HL-60 (cell line): ENCODE measurements at regions not wholly inside any gene's neighbourhood (a gene's known extent, or its start where the extent isn't known, plus 50 kb on each side); places are given as distances from the start of the nearest gene placed in this dataset.

Experiments used
- DNase-seq, 2 experiments: peaks; one replicate each; pipeline ENCODE4 v3.0.0-alpha.2; 2010 to 2020; ENCODE audit warnings: low read depth in 1 of 2, low spot score in 1 of 2
- H3K27ac ChIP-seq: fragments of 250-450 bp; sonication (Bioruptor Pico); replicated peaks from 2 replicates; pipeline ENCODE4 v1.5.1; 2020; ENCODE audit warnings: mild to moderate bottlenecking, moderate library complexity
- H3K27me3 ChIP-seq: fragments of 250-450 bp; sonication (Bioruptor Pico); 2 replicates; pipeline ENCODE4 v1.5.1; 2021; ENCODE audit warnings: mild to moderate bottlenecking, moderate library complexity; ENCODE audit not compliant: insufficient read depth, poor library complexity, severe bottlenecking
- H3K4me3 ChIP-seq: replicated peaks from 2 replicates; pipeline ENCODE4 v1.5.1; 2011; ENCODE audit warnings: mild to moderate bottlenecking, control low read depth, low read length; ENCODE audit not compliant: insufficient read depth
- CTCF ChIP-seq: IDR thresholded peaks from one replicate; pipeline ENCODE4 v1.5.1; 2011; ENCODE audit warnings: low read length, control low read depth, inconsistent platforms; ENCODE audit not compliant: insufficient read depth
- GABPA ChIP-seq: IDR thresholded peaks from 2 replicates; pipeline ENCODE4 v1.6.1; 2012; ENCODE audit warnings: low read depth
- POLR2AphosphoS5 ChIP-seq: IDR thresholded peaks from 2 replicates; pipeline ENCODE4 v1.6.1; 2012; ENCODE audit warnings: low read depth
- REST ChIP-seq: IDR thresholded peaks from 2 replicates; pipeline ENCODE4 v1.6.1; 2012; ENCODE audit warnings: low read depth; ENCODE audit not compliant: insufficient replicate concordance
- SPI1 ChIP-seq: IDR thresholded peaks from 2 replicates; pipeline ENCODE4 v1.6.1; 2012; ENCODE audit warnings: low read depth, mild to moderate bottlenecking, borderline replicate concordance

- TF ChIP-seq GABPA (no peak), SPI1 (no peak), CTCF (no peak), POLR2AphosphoS5 (no peak), REST (no peak)
- H3K27me3 ChIP-seq = no peaks in the 10 kb centered on the region
- no peak overlapping the region for H3K4me3 ChIP-seq
- no peak for DNase-seq
- no peak overlapping the region for H3K27ac ChIP-seq
These were observed 1920.1 kb upstream of the CELF4 start for GRCh38 chr18:39485696-39486095.

- no peak for TF ChIP-seq POLR2AphosphoS5
- TF ChIP-seq REST = no peak
- TF ChIP-seq CTCF = no peak
- no peak for TF ChIP-seq GABPA
- no peak for TF ChIP-seq SPI1
- H3K27me3 ChIP-seq = no peaks in the 10 kb centered on the region
- H3K4me3 ChIP-seq = no peak overlapping the region
- no peak overlapping the region for H3K27ac ChIP-seq
- DNase-seq = no peak
These were observed 1915.7 kb upstream of the CELF4 start for GRCh38 chr18:39481281-39481680.

GRCh38 chr18:39480494-39481195, 1915.0 kb upstream of the CELF4 start:
- TF ChIP-seq POLR2AphosphoS5 = no peak
- TF ChIP-seq SPI1 = no peak
- TF ChIP-seq REST = no peak
- no peak for TF ChIP-seq CTCF
- no peak for TF ChIP-seq GABPA
- no peak for DNase-seq
- H3K27ac ChIP-seq = no peak overlapping the region
- H3K27me3 ChIP-seq = no peaks in the 10 kb centered on the region
- no peak overlapping the region for H3K4me3 ChIP-seq
